ENCODE measurements at regions not wholly inside any gene's neighbourhood (a gene's known extent, or its start where the extent isn't known, plus 50 kb on each side); places are given as distances from the start of the nearest gene placed in this dataset.
"Not testable (repeated sequence)": the region's sequence is repeated elsewhere in the genome, so short reads cannot be mapped to it uniquely, and the experiment has no call there.

DNA sequence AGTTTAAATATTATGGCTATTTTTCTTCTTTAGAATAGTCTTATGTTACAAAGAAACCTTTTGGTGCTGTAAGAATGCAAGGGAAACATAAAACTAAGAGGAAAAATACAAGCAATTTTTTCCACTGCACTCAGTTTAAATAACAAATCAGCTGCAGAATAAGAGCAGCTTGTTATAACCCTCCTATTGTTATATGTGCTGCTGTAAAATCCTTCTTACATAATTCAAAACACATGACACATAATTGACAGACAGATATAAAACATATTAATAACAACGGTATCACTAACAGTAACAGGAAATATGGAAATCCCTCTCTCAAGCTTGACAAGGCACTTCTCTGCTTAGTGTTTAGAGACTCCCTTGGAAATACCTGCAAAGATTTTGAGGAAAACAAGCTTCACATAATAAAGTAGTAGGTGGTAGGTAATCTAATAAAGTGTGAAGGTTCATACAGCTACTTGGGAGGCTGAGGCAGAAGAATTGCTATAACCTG lies 385.3 kb upstream of the HS3ST1 start:
- no peak for DNase-seq (ENCODE audit: low spot score)
- TF ChIP-seq, protein P1, sequence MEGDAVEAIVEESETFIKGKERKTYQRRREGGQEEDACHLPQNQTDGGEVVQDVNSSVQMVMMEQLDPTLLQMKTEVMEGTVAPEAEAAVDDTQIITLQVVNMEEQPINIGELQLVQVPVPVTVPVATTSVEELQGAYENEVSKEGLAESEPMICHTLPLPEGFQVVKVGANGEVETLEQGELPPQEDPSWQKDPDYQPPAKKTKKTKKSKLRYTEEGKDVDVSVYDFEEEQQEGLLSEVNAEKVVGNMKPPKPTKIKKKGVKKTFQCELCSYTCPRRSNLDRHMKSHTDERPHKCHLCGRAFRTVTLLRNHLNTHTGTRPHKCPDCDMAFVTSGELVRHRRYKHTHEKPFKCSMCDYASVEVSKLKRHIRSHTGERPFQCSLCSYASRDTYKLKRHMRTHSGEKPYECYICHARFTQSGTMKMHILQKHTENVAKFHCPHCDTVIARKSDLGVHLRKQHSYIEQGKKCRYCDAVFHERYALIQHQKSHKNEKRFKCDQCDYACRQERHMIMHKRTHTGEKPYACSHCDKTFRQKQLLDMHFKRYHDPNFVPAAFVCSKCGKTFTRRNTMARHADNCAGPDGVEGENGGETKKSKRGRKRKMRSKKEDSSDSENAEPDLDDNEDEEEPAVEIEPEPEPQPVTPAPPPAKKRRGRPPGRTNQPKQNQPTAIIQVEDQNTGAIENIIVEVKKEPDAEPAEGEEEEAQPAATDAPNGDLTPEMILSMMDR (IDR thresholded peaks at IDR 0.05; ENCODE audit: extremely low read depth, insufficient read depth, missing control alignments), result no peak
- in situ Hi-C loops (cut with MboI; ENCODE audit: low pct_unique_long_range_greater_than_20kb, low sequenced_read_pairs, unreplicated experiment), result no loop called here

DNA sequence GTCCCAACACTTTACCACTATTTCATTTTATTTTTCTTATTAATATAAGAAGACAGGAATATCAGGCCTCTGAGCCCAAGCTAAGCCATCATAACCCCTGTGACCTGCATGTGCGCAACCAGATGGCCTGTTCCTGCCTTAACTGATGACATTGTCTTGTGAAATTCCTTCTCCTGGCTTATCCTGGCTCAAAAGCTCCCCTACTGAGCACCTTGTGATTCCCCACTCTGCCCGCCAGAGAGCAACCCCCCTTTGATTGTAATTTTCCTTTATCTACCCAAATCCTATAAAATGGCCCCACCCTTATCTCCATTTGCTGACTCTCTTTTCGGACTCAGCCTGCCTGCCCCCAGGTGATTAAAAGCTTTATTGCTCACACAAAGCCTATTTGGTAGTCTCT lies 382.8 kb upstream of the HS3ST1 start:
- DNase-seq (ENCODE audit: low spot score); in situ Hi-C loops (cut with MboI; ENCODE audit: low pct_unique_long_range_greater_than_20kb, low sequenced_read_pairs, unreplicated experiment): not testable (repeated sequence)

DNA sequence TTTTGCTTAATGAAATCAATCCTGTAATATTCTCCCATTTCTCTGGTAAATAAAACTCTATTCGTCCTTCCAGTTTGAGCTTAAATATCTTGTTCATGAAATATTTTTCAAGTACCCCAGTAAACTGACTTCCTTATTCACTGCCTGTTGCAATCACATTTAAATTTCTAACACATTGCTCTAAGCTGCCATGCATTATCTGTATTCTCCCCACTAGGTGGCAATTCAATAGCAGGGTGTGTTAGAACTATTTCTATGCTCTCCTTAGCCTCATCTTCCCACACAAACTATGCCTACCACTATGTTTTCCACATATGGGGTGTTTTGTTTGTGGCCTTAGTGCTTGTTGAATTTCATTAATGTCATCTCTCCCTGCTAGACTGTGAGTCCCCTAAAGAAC lies 377.1 kb upstream of the HS3ST1 start:
- TF ChIP-seq, protein P1 (IDR thresholded peaks at IDR 0.05; ENCODE audit: extremely low read depth, insufficient read depth, missing control alignments), result peak; percentile 34
- DNase-seq (ENCODE audit: low spot score), result no peak
- in situ Hi-C loops (cut with MboI; ENCODE audit: low pct_unique_long_range_greater_than_20kb, low sequenced_read_pairs, unreplicated experiment), result no loop called here

DNA sequence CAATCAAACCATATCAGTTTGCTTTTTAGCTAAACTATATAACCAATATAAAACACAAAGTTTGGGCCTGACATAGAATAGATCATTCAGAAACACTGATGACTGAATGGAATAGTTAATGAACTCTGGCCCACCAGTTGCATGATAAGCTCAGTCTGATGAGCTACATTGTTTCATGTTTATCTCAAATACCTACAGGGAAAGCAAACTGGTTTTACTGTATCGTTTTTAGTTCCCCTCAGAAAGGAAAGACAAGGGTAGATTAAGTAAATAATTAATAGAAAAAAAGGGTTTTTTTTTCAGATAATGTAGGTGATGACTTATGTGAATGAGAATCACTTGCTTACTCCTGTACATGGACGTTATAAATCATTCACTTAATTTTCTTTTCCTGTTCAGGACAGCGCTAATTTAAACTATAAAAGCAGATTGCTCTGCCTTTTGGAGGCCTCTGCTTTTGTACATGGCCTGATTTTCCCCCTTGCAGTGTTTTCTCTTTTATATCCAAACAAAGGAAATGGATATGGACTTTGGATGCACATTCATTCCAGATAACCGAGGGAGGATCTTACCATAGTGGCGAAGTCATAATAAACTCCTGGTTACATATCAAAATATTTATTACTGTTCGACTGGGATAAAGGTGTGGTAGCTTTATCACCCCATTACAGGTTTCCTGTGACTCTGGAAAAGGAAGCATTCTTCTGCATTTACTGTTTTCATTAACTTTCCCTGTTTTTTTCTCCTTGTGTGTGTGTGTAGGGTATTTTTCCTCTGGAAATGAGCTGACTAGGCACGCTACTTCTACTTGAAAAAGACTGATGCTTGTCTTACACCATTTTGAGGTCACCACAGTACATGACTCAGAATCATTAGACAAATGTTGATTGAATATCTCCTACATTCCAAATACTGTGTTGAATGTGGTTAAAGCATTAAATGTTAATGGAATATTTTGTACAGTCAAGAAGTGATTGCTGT lies 373.1 kb upstream of the HS3ST1 start:
- TF ChIP-seq, protein P1 (IDR thresholded peaks at IDR 0.05; ENCODE audit: extremely low read depth, insufficient read depth, missing control alignments), result no peak

DNA sequence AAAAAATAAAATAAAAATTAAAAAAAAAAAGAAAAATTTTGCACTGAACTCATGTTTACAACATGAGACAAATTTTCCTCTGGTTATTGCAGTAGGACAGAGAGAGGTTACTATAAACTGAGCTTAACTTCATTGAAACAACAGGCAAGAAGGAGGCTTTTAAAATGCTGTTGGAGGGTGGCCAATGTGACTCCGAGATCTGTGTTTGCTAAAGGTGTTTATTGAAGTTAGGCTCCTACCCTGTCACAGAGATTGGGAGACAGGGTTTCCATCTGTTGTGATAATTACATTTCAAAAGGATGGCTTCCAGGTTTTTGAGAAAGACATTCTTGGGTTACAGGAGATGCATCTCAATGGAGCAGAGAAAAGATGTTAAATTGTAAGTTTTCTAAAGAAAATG lies 370.5 kb upstream of the HS3ST1 start:
- TF ChIP-seq, protein P1 (IDR thresholded peaks at IDR 0.05; ENCODE audit: extremely low read depth, insufficient read depth, missing control alignments), result no peak
- DNase-seq (ENCODE audit: low spot score), result no peak
- in situ Hi-C loops (cut with MboI; ENCODE audit: low pct_unique_long_range_greater_than_20kb, low sequenced_read_pairs, unreplicated experiment), result no loop called here

More for the DNA sequence above, 373.1 kb upstream of the HS3ST1 start:
- DNase-seq (ENCODE audit: low spot score), result no peak
- in situ Hi-C loops (cut with MboI; ENCODE audit: low pct_unique_long_range_greater_than_20kb, low sequenced_read_pairs, unreplicated experiment), result no loop called here

DNA sequence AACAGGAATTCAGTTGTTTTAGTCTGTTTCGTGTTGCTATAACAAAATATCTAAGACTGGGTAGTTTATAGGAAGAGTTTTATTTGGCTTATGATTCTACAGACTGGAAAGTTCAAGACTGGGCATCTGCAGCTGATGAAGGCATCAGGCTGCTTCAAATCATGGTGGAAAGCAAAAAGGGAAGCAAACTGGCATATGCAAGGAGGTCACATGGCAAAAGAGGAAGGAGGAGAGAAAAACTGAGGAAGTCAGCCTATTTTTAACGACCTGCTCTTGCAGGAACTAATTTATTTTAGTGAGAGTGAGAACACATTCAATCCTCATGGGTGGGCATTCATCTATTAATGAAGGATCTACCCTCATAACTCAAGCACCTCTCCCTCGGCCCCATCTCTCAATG lies 363.1 kb upstream of the HS3ST1 start:
- DNase-seq (ENCODE audit: low spot score), result no peak

More for the DNA sequence above, 363.1 kb upstream of the HS3ST1 start:
- in situ Hi-C loops (cut with MboI; ENCODE audit: low pct_unique_long_range_greater_than_20kb, low sequenced_read_pairs, unreplicated experiment), result no loop called here
- TF ChIP-seq, protein P1 (IDR thresholded peaks at IDR 0.05; ENCODE audit: extremely low read depth, insufficient read depth, missing control alignments), result no peak

Measured in GM13977 (cell line).